ENCODE measurements at regions not wholly inside any gene's neighbourhood (a gene's known extent, or its start where the extent isn't known, plus 50 kb on each side); places are given as distances from the start of the nearest gene placed in this dataset.

GRCh38 chr20:16951876-16952275 lies 203.7 kb downstream of the OTOR start:
- DNase-seq: no peak

- DNase-seq: no peak
Measured at GRCh38 chr20:16952965-16953364, 204.8 kb downstream of the OTOR start.

- no peak for DNase-seq
Measured at GRCh38 chr20:16953858-16954257, 205.7 kb downstream of the OTOR start.

- DNase-seq: no peak
Measured at GRCh38 chr20:16955462-16955861, 207.3 kb downstream of the OTOR start.

- DNase-seq: no peak
Measured at GRCh38 chr20:16955971-16956370, 207.8 kb downstream of the OTOR start.

- no peak for DNase-seq
Measured at GRCh38 chr20:16965401-16965800, 217.2 kb downstream of the OTOR start.

GRCh38 chr20:16966276-16966880 lies 218.2 kb downstream of the OTOR start:
- no peak for DNase-seq

- no peak for DNase-seq
Measured at GRCh38 chr20:16968099-16968498, 219.9 kb downstream of the OTOR start.

- no peak for DNase-seq
Measured at GRCh38 chr20:16970776-16971175, 222.6 kb downstream of the OTOR start.

GRCh38 chr20:16974080-16974854 lies 226.1 kb downstream of the OTOR start:
- DNase-seq: no peak

- DNase-seq: no peak
Measured at GRCh38 chr20:16974855-16975162, 226.7 kb downstream of the OTOR start.

GRCh38 chr20:16975682-16976081 lies 227.5 kb downstream of the OTOR start:
- no peak for DNase-seq

- no peak for DNase-seq
Measured at GRCh38 chr20:16978497-16978896, 230.3 kb downstream of the OTOR start.

GRCh38 chr20:16982091-16982726 lies 234.1 kb downstream of the OTOR start:
- DNase-seq: no peak

- no peak for DNase-seq
Measured at GRCh38 chr20:16984481-16984880, 236.3 kb downstream of the OTOR start.

GRCh38 chr20:17003170-17003870 lies 223.5 kb upstream of the PCSK2 start:
- DNase-seq: no peak

- DNase-seq: no peak
Measured at GRCh38 chr20:17010181-17010580, 216.7 kb upstream of the PCSK2 start.

GRCh38 chr20:17012546-17013226 lies 214.2 kb upstream of the PCSK2 start:
- DNase-seq: no peak

- DNase-seq: no peak
Measured at GRCh38 chr20:17014217-17014616, 212.6 kb upstream of the PCSK2 start.

GRCh38 chr20:17014756-17015366 lies 212.0 kb upstream of the PCSK2 start:
- DNase-seq: no peak

- no peak for DNase-seq
Measured at GRCh38 chr20:17017232-17017631, 209.6 kb upstream of the PCSK2 start.

- no peak for DNase-seq
Measured at GRCh38 chr20:17021481-17021880, 205.4 kb upstream of the PCSK2 start.

GRCh38 chr20:17023036-17023435 lies 203.8 kb upstream of the PCSK2 start:
- DNase-seq: no peak
